IPS-NIHi11 (cell line): ENCODE measurements at regions not wholly inside any gene's neighbourhood (a gene's known extent, or its start where the extent isn't known, plus 50 kb on each side); places are given as distances from the start of the nearest gene placed in this dataset.
"Not testable (repeated sequence)": the region's sequence is repeated elsewhere in the genome, so short reads cannot be mapped to it uniquely, and the experiment has no call there.

ENCODE experiments used
- DNase-seq: peaks from one replicate; pipeline ENCODE4 v3.0.0; 2012; ENCODE audit warnings: mixed read lengths, low spot score

DNA sequence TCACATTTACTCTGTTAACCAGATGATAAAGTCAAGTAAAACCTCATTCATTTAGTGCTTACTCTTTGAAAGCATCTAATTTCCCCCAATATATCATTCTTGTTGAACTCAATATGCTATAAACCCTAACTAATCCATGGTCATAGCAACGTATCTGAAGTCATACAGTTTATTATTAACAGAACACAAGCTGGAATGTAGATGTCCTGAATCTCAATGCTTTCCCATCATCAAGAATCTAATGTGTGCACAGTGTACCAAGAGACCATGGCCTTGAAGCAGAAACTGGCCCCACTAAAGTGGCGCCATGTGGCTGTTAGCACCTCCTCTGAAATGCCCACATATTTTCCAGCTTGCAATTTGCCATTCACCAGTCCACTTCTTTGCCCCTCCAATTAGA is 245.8 kb downstream of the SOX9 start:
- no peak for DNase-seq

DNA sequence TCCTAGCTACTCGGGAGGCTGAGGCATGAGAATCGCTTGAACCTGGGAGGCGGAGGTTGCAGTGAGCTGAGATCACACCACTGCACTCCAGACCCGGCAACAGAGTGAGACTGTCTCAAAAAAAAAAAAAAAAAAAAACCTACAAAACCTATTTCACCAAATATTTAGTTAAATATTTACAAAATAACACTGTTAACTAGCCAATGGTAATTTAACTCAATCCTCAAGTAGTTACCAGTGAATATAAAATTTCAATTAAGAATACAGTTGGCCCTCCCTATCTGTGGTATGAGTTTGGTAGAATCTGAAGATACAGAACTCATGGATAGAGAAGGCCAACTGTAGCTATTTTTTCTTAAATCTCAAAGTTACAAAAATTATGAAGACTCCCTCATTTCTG is 247.4 kb downstream of the SOX9 start:
- no peak for DNase-seq

DNA sequence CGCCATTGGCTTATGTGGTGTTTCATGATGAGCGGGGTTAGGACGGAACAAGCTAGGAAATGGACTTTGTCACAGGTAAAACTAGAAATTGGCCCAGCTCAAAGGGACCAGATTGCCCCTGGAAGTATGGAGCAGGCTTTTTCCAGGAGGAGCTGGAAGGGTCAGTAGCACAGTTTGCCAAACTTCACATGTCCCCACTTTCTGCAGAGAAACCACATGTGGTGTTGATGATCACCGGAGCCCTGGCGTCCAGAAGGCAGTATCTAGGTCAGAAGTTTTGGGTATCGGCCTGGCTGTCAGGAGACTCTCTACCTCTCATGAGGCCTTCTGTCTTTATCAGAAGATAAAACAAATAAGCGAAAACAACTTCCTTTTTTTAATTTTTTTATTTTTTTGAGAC is 248.5 kb downstream of the SOX9 start:
- no peak for DNase-seq

DNA sequence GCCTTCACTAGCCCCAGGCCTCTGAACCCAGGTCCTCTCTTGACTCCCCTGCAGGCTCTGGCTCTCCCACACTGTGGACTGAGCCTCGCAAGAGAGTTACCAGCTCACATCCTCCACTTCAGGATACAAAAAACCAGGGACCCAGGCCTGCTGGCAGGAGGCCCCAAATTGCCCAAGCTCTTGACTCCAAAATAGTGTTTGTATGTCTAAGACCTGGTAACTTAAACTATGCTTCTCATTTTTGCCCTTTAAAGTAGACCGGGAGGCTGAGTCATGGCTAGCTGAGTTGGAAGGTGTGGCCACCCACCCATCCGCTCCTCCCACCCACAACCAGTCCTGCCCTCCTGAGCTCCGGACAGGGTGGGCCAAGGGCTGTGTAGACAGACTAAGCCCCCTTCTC is 250.0 kb downstream of the SOX9 start:
- DNase-seq, result no peak

DNA sequence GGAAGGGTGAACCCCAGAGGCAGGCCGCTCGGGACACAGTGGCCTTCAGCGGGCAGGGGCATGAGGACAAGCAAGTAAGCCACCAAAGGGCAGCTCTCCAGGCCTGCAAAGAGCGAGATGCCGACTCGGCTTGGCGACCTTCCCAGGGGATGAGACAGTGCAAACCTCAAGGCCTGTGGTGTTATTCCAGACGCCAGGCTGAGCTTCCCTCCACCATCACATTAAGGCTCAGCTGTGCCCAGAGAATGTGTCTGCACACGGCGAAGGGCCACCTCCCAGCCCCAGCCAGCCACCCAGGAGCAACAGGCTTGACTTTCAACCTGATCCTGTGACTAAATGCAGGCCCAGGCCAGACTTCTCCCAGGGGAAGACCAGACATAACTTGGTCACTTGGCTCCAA is 251.4 kb downstream of the SOX9 start:
- DNase-seq, result no peak

DNA sequence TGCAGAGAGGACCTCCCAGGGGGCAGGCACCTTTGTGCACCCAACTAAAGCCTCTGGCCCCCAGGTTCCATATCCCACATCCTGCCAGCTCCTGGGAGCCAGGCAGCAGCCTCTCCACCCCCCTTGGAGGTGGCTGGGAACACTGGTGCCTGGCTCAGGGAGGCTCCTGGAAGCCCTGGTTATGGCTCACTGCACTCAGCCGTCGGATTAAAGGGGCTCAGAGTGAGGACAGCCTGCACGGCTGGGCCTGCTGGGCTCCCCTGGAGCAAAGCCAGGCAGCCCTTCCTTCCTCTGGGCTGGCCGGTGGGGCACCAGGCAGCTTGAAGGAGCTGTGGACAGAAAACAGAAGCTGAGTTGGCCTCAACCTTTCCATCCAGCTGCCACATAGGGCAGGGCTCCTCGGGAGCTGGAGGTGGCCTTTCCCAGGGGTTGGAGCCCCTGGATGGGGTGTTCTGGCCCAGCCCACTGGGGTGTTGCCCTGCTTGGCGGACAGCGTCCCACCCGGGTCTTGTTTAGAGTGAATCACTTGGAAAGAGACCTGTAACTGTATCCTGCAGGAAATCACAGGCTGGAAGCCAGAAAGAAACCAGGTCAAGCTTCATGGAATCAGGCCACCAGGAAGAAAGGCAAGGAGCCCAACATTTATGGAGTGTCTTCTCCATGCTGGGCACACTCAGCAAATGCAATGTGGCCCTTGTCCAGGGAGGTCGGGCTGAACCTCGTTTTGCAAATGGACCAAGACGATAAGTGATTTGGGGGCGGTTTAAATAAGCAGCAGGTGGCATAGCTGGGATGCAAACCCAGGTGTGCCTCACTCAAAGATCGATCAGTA is 253.3 kb downstream of the SOX9 start:
- DNase-seq, result no peak

DNA sequence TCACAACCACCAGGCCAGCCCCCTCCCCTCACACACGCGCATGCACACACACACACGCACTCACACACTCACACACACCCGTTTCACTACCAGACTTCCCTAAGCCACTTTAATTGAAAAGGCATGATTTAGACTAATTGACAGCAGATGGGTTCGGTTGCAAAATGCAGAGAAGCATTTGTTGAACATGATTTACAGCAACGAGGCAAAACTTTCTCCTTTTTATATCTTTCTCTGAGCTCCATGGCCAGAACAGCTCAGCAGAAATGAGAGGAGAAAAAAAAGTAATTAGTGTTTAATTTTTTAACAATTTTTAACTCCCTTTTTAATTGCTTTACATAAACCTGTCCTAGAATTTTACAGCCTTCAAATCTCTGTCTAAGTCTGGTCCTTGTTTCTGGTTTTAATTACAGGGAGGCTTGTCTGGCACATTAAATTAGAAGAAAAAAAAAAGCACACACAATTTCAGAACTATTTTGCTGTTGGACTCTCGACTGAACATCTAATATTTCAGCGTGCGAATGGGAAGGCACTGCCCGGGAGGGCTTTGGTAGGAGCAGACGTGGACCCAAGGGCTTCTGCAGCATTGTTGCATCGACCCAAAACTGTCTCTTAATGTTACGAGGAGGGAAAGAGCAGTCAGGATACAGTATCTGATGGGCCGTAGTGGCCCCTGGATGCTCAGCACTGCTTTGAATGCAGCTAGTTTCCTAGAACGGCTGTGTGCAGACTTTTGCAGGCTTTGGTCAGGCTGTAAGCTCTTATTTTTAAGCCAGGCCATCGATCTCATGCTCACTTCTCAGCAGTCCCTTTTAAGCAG is 255.9 kb downstream of the SOX9 start:
- no peak for DNase-seq

DNA sequence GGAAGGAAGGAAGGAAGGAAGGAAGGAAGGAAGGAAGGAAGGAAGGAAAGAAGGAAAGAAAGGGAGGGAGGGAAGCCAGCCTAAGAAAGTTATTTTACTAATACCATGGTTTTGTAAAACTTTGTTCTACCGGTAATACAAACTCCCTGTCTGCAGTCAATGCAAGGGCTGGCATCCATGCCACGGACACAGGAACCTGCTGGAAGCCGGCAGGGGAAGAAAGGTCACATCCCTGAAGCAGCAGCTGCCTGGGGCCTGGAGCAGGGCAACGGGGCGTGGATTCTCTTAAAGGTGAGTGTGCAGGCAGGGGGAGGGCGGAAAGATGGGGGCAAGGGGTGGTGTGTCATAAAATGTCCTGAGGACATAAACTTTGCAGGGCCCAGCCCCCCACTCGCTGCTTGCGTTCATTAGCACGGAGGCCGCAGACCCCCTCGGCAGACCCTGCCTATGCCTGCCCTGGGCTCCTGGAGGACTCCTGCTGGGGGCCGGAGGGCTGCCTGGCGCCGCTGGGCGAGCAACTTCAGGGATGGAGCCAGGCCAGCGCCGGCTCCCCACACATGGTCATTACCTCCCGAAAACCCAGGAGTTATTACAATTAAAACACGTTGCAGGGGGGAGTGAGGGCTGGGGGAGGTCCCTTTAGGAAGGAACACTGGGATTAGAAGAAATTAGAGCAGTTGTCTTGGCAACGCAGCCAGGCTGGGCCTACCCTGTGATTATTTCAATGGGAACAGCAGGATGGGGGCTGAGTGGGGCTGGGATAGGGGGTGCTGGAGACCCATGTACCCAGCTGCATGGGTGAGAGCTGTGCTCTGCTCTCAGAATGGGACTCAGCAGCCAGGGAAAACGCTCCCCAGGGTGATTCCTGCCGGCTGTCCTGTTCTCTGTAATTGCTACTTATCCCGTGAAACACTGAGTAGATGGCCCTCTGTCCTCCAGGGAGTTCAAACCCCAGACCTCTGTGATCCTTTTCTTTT is 257.9 kb downstream of the SOX9 start:
- DNase-seq, result no peak

DNA sequence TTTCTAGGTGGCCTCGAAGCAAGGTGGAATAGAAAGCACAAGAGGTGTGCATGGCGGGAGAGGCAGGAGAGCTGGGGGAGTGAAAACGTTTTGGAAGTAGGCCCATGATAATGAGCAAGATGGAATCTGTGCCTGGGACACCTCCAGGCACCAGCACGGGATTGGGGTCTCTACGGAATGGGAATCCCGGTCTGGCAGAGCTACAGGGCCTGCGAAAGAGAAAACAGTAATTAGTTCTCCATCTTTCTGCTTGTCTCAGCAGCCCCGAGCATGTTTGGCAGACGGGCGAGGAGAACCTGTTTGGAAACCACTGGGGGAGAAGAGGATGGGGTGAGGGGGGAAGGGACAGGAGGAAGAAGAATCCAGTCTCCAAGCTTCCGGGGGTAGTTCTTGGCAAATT is 258.7 kb downstream of the SOX9 start:
- no peak for DNase-seq

DNA sequence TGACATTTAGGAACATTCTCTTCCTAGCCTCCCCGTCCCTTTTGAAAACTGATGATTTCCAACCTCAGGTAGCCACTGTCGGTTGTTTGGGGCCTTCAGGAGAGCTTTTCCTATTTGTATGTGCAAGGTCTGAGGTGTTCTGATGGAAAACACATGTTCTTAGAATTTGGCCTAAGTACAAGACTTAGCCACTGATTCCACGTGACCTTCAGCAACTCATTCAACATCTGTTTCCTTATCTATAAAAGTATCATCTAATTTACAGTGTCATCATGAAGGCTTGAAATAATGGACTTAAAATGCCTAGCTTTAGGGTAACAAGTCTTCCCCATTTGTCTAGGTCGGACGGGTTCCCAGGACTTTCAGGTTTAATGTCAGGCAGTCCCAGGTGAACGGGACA is 259.3 kb downstream of the SOX9 start:
- DNase-seq, result no peak

DNA sequence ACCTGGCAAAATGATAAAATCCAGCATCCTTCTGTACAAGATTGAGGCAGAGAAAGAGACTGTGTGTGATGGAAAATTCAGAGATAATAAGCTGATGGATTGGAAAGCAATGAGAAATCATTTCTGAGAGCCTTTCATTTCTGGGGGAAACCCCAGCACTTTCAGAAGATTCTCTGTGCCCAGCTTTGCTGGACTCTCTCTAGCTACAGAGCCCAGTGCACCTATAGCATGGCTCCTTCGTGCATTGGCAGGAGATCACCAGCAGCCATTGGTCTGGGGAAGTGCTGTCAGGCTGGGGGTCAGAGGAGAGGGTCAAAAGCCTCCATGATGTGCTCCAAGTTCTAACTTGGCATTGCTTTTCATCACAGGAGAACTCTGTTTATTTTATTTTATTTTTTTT is 259.9 kb downstream of the SOX9 start:
- no peak for DNase-seq

DNA sequence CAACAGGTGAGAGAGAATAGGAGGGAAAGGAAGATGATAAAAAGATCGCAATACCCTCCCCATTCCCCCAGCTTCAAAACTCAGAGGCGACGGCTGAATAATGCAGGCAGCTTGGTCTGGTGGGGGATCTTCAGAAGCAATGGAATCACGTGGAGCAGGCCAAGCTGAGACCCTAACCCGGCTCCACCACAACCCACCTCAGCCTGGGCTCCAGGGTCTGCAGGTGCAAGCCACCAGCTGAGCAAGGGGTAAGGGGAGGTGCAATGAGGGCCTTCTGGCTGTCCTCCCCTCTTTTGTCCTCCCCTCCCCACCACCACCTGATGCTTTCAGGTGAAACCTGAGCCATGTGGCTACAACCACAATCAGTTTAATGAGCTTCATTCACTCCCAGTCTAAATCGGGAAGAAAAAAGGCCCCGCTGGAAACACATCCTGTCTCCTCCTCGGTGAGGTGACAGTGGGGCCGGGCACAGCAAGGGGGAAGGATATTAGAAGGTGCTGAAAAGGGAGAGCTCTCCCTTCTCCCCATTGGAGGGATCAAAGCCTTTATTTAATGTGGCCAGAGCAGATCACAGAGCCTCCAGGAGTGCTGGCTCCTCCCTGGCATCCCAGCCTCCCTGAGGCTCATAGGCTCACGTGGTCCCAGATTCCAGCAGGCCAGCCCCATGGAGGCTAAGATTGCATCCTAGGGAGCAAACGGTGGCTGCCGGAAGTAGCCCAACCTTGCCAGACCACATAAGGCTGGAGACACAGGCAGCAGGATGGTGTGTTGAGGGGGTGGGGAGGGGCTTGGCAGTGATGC is 261.0 kb downstream of the SOX9 start:
- peak; percentile 76 for DNase-seq

DNA sequence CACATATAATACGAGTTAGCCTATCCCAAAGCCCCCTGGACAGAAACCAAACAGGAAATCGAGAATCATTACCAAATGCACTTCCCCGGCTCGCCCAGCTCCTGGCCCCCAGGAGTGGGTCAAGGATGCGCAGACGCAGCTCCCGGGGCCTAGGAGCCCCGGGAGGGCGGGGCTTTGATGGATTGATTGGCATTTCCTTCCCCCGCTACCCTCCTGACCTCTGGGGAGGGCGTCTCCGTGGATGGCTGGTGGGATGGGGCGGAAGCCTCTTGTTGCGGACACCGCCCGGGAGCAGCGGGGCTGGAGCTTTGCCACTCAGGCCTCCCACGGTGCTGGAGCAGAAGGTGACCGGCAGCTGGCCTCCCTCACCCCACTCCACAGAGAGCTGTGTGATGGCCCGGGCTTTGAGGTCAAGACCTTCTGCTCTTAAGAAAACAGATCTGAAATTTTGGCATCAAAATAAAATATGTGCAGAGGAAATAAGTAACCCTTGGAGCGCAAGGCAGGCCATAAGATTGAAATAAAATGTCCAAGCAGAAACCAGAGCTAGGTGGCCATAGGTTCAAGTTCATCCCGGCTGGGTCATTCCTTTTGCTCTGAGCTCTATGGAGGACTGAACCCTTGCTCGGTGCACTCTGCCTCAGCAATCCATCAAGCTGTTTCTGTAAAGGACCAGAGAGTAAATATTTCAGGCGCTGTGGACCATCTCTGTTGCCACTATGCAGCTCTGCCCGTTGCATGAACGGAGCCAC is 262.3 kb downstream of the SOX9 start:
- DNase-seq, result peak; percentile 79

DNA sequence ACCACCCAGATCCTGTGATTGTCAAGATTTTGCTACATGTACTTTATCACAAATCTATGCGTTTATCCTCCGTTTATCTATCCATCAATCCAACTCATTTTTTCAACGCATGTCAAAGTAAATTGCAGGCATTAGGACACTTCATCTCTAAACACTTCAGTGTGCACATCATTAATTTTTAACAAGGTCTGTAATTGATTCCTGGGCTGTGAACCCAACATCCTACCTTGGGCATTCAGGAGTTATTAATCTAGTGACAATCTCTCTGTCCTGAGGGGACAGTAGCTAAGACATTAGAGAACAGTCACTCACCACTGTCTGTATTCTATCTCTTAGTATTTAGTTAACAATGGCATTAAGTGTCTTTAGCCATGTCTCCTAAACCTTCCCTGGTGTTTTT is 264.7 kb downstream of the SOX9 start:
- DNase-seq, result no peak

DNA sequence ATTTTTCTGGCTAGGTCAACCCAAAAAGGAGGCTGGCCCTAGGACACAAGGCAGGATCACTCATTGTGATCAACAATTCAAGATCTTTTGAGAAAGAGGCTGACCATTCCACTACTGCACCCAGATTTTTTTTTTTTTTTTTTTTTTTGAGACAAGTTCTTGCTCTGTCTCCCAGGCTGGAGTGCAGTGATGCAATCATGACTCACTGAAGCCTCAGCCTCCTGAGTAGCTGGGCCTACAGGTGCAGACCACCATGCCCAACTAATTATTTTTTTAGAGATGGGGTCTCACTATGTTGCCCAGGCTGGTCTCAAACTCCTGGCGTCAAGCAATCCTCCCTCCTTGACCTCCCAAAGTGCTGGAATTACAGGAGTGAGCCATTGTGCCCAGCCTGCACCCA is 265.4 kb downstream of the SOX9 start:
- DNase-seq, result not testable (repeated sequence)

DNA sequence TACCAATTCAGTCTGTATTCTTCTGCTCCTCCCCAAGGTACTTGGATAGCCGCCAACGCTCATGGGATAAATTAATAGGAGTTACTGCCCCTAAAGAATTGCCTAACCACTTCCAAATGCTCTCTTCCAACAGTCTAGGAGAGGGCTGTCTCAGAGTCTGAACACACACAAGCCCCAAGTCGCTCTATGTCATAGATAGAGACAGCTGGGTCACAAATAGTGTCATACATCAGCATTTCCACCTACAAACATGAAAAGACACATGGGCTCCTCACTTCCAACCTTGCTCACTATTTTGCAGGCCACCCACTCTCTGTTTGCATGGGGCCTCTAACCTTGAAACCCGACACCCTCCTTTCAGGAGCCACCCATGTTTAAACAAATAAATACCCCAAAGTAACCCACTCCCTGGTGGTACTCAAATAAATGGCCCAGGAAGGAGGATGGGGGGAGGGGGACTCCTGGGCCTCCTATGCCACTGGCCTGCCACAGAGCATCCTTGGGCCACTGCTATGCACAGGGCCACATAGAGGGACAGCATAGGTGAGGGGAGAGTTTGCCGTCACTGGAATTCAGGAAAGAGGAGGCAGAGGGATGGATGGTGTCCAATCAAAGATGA is 265.9 kb downstream of the SOX9 start:
- peak; percentile 46 for DNase-seq

DNA sequence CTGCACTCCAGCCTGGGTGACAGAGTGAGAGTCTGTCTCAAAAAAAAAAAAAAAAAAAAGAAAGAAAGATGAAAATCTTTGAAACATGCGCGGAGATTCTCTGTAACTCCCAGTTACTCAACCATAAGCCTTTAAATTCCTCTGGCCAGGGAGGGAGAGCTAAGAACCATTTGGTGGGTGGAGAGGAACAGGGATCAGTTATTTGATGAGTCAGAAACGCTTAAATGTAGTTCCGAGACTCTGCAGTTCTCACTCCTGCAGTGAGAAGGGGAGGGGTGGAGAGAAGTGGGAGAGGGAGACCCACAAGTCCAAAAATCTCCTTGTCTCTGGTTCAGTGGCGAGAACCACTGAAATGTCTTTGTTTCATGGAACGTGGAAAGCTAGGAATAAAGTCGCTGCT is 266.7 kb downstream of the SOX9 start:
- DNase-seq, result no peak

DNA sequence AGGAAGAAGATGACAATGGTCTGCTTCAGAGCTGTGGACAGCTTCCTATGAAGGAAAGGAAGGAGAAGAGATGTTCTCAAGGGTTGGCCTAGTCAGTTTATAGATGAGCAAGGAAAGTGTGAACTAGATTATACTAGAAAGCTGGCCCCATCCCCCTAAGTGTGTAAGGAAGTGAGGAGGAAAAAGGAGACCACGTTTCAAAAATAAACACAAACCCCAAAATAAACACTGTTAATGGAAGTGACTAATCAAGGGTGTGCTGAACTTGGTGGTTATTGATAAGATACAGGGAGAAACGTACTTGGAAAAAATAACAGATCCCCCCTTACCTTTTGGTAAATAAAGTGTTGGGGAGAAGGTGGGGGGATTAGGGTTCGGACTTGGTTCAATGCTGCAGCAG is 267.1 kb downstream of the SOX9 start:
- no peak for DNase-seq

DNA sequence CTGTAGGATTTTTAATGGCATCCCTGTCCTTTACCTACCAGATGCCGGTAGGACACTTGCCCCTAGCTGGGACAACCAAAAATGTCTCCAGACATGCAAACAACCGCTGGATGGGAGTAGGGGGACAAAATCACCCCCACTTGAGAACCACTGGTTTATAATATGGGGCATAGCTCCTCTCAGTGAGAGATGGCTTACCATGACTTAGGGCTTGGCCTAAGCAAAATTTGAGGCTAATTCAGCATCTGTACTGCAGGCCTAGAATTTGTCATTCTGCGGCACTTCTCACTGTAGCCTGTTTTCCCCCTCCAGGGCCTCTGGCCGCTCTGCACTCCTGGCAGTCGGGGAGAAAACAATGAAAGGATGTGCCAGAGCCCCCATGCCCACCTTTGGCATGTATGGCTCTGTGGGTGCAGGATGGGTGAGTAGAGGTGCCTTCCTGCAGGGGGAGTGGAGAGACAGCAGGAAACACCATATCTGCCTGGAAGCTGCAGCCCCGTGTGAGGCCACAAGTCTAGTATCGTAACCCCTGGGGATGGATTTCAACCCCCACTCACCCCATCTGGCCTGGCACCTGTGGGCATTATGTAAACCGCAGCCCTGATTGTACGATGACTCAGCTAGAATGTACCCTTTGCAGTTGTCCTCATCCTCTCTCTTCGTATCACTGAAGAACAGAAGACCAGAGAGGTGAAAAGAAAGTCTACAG is 268.1 kb downstream of the SOX9 start:
- no peak for DNase-seq
